H1 (cell line): ENCODE measurements at regions not wholly inside any gene's neighbourhood (a gene's known extent, or its start where the extent isn't known, plus 50 kb on each side); places are given as distances from the start of the nearest gene placed in this dataset.

Source experiments
- CHD7 ChIP-seq: fragments of 300-600 bp; sonication (generic); IDR thresholded peaks from 2 replicates; pipeline ENCODE4 v1.7.1; 2012; ENCODE audit warnings: low read length, moderate library complexity, mild to moderate bottlenecking, inconsistent platforms; ENCODE audit not compliant: insufficient replicate concordance
- SRF ChIP-seq: IDR thresholded peaks from 2 replicates; pipeline ENCODE4 v1.6.1; 2011; ENCODE audit warnings: mild to moderate bottlenecking, low read depth, low read length, moderate library complexity
- ZNF274 ChIP-seq: IDR thresholded peaks from 2 replicates; pipeline ENCODE4 v1.7.0; 2012; ENCODE audit warnings: low read length, borderline replicate concordance; ENCODE audit errors: extremely low read depth

- TF ChIP-seq CHD7: no peak
- TF ChIP-seq ZNF274: no peak
- TF ChIP-seq SRF: no peak
Observed at GRCh38 chr2:226508683-226509082, 290.9 kb downstream of the IRS1 start (continued).
